Body of pancreas (tissue), 4 donors: ENCODE measurements at regions not wholly inside any gene's neighbourhood (a gene's known extent, or its start where the extent isn't known, plus 50 kb on each side); places are given as distances from the start of the nearest gene placed in this dataset. TPM values are rescaled to one million over a fixed set of nuclear protein-coding genes. Genes with fewer than 3 reads are reported as not detected.
"Not testable (repeated sequence)": the region's sequence is repeated elsewhere in the genome, so short reads cannot be mapped to it uniquely, and the experiment has no call there.

Experiments used
- ATAC-seq: fragments of 150-250 bp; one replicate; pipeline ENCODE4 v1.9.1; 2016
- DNase-seq, 4 donors: peaks; one replicate each; pipeline ENCODE4 v3.0.0-alpha.2; 2019
- H3K27ac ChIP-seq, 4 donors: fragments of 200-600 bp; sonication (generic); 1 replicate in 3 of 4; 2 replicates in 1 of 4; pipeline versions ENCODE4 v1.5.1 to v1.6.1; 2016 to 2019; ENCODE audit warnings: mild to moderate bottlenecking in 1 of 4, mixed read lengths in 1 of 4, moderate library complexity in 1 of 4
- H3K27me3 ChIP-seq, 2 donors: fragments of 200-600 bp; sonication (generic); one replicate each; pipeline ENCODE4 v1.6.0; 2016; ENCODE audit warnings: mild to moderate bottlenecking in 1 of 2
- H3K36me3 ChIP-seq, 2 donors: fragments of 200-600 bp; sonication (generic); replicated peaks in 1 of 2; 2 replicates each; pipeline ENCODE4 v1.5.1; 2016; ENCODE audit warnings: low read depth in 2 of 2; ENCODE audit not compliant: insufficient read depth in 1 of 2
- H3K4me1 ChIP-seq: fragments of 200-600 bp; sonication (generic); one replicate; pipeline ENCODE4 v1.6.0; 2016
- H3K4me3 ChIP-seq, 2 donors: fragments of 200-600 bp; sonication (generic); 1 replicate in 1 of 2; 2 replicates in 1 of 2; pipeline ENCODE4 v1.5.1; 2016 to 2019
- H3K9me3 ChIP-seq, 3 donors: fragments of 200-600 bp; sonication (generic); 1 replicate in 2 of 3; 2 replicates in 1 of 3; pipeline ENCODE4 v1.5.1; 2016
- WGBS, 2 donors: methylation state at CpG; one replicate each; pipeline ENCODE4 v1.1.5; 2017; 5-methylcytosine and 5-hydroxymethylcytosine counted together
- intact Hi-C: fragments of 100-400 bp; cut with DNase I; formaldehyde crosslinking; loops from one replicate; pipeline ENCODE4 v1.15.1; 2023
- small RNA-seq: library from RNA; depleted of rRNA; stranded (forward); fragments of <200 nt; gene quantifications from one replicate; pipeline ENCODE3, GENCODE V24; 2016
- TF ChIP-seq, protein P1 (sequence below), 7 experiments: fragments of 450-650 bp in 4 of 7; fragments of 200-600 bp in 3 of 7; sonication (generic) in 3 of 7; IDR thresholded peaks; one replicate each; pipeline ENCODE4 v1.5.1; 2016 to 2019; ENCODE audit warnings: antibody characterized with exemption in 7 of 7

DNA sequence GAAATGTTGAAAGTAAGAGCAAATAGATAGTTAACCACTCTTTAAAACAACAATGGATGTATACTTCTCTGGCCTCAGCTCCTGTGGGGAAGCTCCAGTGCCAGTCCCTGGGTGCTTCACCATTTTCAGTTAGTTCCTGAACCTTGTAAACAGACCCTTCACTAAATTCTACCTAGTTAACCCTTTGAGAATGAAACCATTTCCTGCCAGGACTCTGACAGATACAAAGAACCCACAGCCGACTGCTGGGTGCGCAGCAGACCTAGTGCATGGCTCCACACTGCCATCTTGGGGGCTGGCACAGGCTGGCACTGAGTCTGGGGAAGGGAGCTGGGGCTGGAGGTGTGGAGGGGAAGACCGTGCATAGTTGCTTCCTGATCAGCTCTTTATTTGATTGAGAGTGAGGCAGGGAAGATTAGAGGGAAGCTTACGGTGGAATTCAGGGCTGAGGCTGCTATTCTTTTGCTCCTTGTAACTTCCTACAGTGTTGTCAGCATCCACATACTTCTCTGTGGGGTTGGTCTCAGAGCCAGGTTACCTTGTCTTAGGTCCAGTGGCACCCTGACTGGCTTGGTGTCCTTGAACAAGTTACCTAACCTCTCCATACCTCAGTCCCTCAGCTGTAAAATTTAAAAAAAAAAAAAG lies 62.3 kb upstream of the TP53BP2 start:
- H3K9me3 ChIP-seq, H3K27ac ChIP-seq, H3K4me3 ChIP-seq, ATAC-seq, intact Hi-C loops, H3K36me3 ChIP-seq, H3K4me1 ChIP-seq, H3K27me3 ChIP-seq: not testable (repeated sequence)
- TF ChIP-seq, protein P1, sequence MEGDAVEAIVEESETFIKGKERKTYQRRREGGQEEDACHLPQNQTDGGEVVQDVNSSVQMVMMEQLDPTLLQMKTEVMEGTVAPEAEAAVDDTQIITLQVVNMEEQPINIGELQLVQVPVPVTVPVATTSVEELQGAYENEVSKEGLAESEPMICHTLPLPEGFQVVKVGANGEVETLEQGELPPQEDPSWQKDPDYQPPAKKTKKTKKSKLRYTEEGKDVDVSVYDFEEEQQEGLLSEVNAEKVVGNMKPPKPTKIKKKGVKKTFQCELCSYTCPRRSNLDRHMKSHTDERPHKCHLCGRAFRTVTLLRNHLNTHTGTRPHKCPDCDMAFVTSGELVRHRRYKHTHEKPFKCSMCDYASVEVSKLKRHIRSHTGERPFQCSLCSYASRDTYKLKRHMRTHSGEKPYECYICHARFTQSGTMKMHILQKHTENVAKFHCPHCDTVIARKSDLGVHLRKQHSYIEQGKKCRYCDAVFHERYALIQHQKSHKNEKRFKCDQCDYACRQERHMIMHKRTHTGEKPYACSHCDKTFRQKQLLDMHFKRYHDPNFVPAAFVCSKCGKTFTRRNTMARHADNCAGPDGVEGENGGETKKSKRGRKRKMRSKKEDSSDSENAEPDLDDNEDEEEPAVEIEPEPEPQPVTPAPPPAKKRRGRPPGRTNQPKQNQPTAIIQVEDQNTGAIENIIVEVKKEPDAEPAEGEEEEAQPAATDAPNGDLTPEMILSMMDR (IDR thresholded peaks at IDR 0.05) = peak in 5 of 7 experiments; percentile 20 to 34 (median 26)
- DNase-seq = peak in 2 of 4 donors; percentile 15 to 34
- 13% methylated on average over 1 of the region's 4 CpGs; no CpG with 5 or more reads in 1 of the 2 donors for WGBS, 2 donors

DNA sequence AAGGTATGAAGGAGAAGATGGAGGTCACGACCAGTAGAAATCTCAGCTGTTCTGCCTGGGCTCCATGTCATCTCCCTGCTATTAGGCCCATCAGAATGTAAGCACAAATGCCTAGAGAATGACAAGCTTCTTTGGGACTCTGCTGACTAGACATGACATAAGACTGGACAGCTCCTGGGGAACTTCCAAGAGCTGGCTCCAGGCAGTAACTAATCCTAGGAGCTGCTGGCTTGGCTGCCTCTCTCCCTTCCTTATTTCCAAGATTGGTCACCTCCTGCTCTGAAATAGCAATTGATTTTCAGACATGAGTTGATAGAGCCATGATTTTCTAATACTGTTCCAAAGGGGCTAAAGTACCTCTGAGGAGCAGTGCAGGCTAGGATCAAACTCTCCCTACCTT lies 57.5 kb upstream of the TP53BP2 start:
- H3K36me3 ChIP-seq, ATAC-seq, H3K4me1 ChIP-seq, intact Hi-C loops, H3K9me3 ChIP-seq, DNase-seq, H3K27ac ChIP-seq, H3K27me3 ChIP-seq, H3K4me3 ChIP-seq: not testable (repeated sequence)
- WGBS, 2 donors = no CpG with 5 or more reads among the region's 1 CpG

DNA sequence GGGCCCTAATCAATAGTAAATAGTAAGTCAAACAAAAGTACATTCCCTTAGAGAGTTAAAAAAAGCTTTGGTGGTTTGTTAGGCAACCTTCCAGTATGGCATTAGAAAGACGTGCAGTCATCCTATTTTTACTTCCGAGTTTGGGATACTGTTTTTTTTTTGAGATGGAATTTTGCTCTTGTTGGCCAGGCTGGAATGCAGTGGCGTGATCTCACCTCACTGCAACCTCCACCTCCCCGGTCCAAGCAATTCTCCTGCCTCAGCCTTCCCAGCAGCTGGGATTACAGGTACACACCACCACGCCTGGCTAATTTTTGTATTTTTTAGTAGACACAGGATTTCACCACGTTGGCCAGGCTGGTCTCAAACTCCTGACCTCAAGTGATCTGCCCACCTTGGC lies 54.0 kb upstream of the TP53BP2 start:
- H3K27me3 ChIP-seq, ATAC-seq, H3K4me1 ChIP-seq, H3K36me3 ChIP-seq, H3K4me3 ChIP-seq, intact Hi-C loops, H3K9me3 ChIP-seq: not testable (repeated sequence)
- H3K27ac ChIP-seq = peak overlapping the region in 2 of 4 donors; percentile 55 to 59
- WGBS, 2 donors = 36% methylated on average over 6 of the region's 6 CpGs
- peak; percentile 31 to 44 (median 42) for DNase-seq

DNA sequence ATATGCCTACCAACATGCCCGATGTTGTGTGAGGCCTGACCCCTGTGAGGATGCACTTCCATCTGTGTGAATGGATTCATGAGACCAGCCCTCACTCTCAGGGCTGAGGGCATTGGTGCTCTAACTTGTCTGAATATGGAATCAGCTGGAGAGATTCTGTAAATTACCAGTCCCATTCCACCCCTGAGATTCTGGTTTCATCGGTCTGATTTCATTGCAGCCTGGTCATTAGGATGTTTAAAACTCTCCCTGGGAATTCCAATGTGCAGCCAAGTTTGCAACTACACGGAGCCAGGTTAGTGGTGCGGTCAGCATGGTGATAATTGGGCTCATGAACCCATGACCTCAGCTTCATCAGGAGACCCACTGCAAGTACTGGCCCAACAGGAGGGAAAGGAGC lies 51.4 kb upstream of the TP53BP2 start:
- ATAC-seq, H3K4me3 ChIP-seq, H3K9me3 ChIP-seq, DNase-seq, H3K27ac ChIP-seq, intact Hi-C loops, H3K4me1 ChIP-seq, H3K27me3 ChIP-seq, H3K36me3 ChIP-seq: not testable (repeated sequence)
- WGBS, 2 donors = 60% methylated on average over 1 of the region's 4 CpGs; no CpG with 5 or more reads in 1 of the 2 donors

DNA sequence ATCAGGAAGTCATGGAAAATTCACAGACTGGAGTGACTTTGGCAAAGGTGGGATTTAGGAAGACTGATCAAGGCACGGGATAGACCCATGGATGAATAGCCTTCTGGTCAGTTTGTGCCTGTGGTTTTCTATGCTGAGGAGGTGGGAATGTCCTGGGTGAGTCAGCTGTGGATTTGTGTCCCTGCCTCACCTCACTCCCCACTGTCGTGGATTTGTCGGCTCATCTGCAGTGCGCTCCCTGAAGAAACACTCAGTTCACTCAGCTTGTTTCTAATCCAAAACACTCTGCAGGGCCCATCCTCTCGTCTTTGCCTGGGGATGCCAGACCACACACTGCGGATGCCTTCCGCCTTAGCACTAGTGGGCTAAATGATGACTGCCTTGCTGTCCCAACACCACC lies 50.2 kb upstream of the TP53BP2 start:
- 78 to 88% methylated on average over 3 to 6 of the region's 7 CpGs for WGBS, 2 donors
- DNase-seq, H3K36me3 ChIP-seq, intact Hi-C loops, H3K9me3 ChIP-seq, ATAC-seq, H3K27me3 ChIP-seq, H3K4me1 ChIP-seq, H3K27ac ChIP-seq, H3K4me3 ChIP-seq: not testable (repeated sequence)

Small RNA genes in the stretch of these regions (small RNA-seq; reads per million reads assigned to genes)
- gene RNU6-1319P = not detected
